ENCODE measurements at regions not wholly inside any gene's neighbourhood (a gene's known extent, or its start where the extent isn't known, plus 50 kb on each side); places are given as distances from the start of the nearest gene placed in this dataset.

DNA sequence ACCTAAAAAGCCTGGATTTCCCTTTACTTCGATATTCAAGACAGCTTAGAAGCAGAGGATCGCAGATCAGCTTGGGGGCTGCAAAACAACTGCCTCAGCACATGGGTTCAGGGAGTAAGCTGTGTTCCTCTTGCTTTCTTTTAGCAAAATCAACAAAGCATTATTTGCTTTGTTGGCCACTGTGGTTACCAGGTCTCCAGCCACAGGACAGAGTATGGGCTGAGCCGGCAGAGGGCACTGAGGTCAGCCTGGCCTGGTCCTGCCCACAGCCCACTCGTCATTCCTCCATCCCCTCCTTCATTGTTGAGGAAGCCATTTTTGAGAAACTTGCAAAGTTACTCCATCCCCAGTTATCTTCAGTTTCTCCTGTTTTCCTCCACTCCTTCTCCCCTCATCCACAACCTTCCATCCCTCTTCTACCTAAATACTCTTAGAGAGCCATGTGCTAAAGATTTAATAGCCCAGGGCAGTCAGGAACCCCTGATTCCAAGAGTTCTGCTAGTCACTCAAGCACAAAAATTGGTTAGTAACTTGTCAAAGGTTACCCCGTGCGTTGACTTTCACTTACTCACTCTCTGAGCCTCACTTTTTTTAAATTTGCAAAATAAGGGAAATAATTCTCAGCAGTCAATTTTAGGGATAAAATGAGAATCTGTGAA lies 60.0 kb upstream of the HES1 start:
- Histone ChIP-seq H3K27me3 (ENCODE audit: insufficient read depth, low read length) (peaks cover 25% of the 10 kb centered on the region), H3K27ac (ENCODE audit: low read length) (no peak overlapping the region), H3K4me3 (ENCODE audit: low read length) (no peak overlapping the region), H3K4me1 (ENCODE audit: insufficient read depth, low read length) (no peaks in the 10 kb centered on the region), H3K36me3 (ENCODE audit: insufficient read depth, low read depth, low read length) (no peaks in the 10 kb centered on the region), H3K9ac (ENCODE audit: low read depth, low read length) (no peak overlapping the region), H3K9me3 (ENCODE audit: insufficient read depth, low read depth, low read length) (no peaks in the 10 kb centered on the region)

DNA sequence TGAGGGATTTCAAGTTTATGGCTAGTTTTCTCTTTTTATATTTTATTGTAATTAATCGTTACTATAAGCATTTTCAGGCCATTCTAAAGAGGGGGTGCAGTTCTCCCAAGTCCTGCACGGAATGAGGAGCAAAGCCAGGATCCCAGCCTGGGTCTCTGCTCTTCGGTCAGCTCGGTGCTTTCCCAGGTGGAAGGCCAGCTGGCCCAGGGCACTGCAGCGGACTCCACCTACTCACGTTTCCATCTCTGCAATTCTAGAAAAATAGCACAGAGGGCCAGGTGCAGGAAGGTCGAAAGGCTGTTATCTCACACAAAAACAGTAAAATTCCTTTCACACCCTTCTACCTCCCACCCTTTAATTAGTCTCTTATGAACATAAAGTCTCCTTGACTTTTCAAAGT lies 59.5 kb upstream of the HES1 start:
- H3K4me1 ChIP-seq (ENCODE audit: insufficient read depth, low read length): no peaks in the 10 kb centered on the region

DNA sequence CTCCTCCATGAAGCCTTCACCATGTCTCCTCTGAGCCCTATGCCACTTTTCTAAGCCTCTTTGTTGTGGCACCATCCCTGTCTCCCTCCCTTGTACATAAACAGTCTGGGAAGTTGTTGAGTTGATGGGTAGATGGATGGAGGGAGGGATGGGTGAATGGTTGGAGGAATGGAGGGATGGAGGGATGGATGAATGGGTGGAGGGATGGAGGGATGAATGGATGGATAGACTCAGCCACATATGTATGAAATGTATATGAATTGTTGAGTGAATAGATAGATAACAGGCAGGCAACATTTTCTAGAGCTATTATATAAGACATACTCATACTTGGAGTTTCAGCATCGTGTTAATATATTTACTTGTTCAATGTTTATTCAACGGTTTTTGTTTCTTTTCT lies 58.3 kb upstream of the HES1 start:
- Histone ChIP-seq H3K27me3 (ENCODE audit: insufficient read depth, low read length) (peaks cover 10% of the 10 kb centered on the region; the same call in 1 of the 2 replicates), H3K9ac (ENCODE audit: low read depth, low read length) (no peak overlapping the region), H3K9me3 (ENCODE audit: insufficient read depth, low read depth, low read length) (no peaks in the 10 kb centered on the region), H3K36me3 (ENCODE audit: insufficient read depth, low read depth, low read length) (no peaks in the 10 kb centered on the region), H3K27ac (ENCODE audit: low read length) (no peak overlapping the region), H3K4me1 (ENCODE audit: insufficient read depth, low read length) (no peaks in the 10 kb centered on the region), H3K4me3 (ENCODE audit: low read length) (no peak overlapping the region)

More for the DNA sequence above, 59.5 kb upstream of the HES1 start:
- Histone ChIP-seq H3K9ac (ENCODE audit: low read depth, low read length) (no peak overlapping the region), H3K27me3 (ENCODE audit: insufficient read depth, low read length) (peaks cover 21% of the 10 kb centered on the region), H3K27ac (ENCODE audit: low read length) (no peak overlapping the region), H3K4me3 (ENCODE audit: low read length) (no peak overlapping the region), H3K9me3 (ENCODE audit: insufficient read depth, low read depth, low read length) (no peaks in the 10 kb centered on the region), H3K36me3 (ENCODE audit: insufficient read depth, low read depth, low read length) (no peaks in the 10 kb centered on the region)

DNA sequence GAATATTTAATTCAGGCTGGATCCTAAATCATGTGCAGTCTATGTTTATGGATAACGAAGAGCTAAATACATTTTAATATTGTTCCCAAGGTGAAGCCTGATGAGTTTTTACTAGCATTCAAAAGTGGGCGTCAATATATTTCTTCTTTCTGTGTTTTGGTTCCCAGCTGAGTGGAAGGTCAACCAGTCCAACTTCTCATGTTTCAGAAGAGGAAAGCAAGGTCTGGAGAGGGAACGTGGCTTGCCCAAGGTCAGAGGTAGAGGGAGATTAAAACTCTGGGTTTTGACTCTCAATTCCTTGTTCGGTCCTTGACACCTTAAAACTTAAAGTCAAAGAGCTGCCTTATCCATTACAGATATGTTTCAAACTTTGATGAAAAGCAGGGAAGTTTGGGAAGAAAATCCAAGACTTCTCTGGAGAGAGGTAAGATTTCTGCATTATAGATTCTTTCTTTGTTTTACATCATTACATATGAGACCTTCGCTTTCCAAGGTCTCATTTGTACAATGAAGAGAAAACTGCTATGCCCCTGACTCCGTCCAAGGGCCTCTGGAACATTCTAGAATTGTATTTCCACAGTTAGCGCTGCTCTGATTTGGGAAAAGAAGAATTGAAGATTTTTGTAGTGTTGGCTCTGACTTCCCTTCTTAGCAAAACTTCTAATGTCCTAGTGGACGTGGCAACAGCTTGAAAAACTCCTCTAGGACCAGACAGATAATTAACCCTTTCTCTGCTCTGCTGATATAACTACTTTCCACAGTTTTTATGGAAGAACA lies 57.7 kb upstream of the HES1 start:
- no peaks in the 10 kb centered on the region for H3K36me3 ChIP-seq (ENCODE audit: insufficient read depth, low read depth, low read length)
- H3K9me3 ChIP-seq (ENCODE audit: insufficient read depth, low read depth, low read length): no peaks in the 10 kb centered on the region
- peaks cover 4% of the 10 kb centered on the region; the same call in 1 of the 2 replicates for H3K27me3 ChIP-seq (ENCODE audit: insufficient read depth, low read length)
- H3K4me3 ChIP-seq (ENCODE audit: low read length): no peak overlapping the region
- no peak overlapping the region for H3K27ac ChIP-seq (ENCODE audit: low read length)
- no peak overlapping the region for H3K9ac ChIP-seq (ENCODE audit: low read depth, low read length)
- H3K4me1 ChIP-seq (ENCODE audit: insufficient read depth, low read length): no peaks in the 10 kb centered on the region

DNA sequence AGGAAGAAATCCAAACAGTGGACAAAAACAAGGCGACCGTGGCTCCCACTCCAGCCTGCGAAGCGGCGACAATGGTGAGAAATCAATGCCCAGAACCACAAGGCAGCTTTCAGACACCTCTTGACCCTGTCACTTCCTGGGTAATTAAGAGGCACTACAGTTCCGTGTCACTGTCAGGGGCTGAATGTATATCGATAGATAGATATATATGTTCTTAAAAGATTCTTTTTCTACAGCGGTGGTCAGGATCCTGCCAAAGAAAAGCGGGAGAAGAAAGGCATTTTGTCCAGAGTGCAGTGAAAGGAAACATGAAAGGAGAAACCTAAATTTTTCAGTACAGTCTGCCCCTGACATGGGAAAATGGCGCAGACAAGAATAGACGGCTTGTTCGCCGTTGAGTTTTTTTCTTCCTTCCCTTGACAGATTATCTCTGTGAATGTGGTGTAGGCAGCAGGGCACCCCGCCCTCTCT lies 56.2 kb upstream of the HES1 start:
- Histone ChIP-seq H3K9ac (ENCODE audit: low read depth, low read length) (no peak overlapping the region), H3K4me1 (ENCODE audit: insufficient read depth, low read length) (no peaks in the 10 kb centered on the region), H3K36me3 (ENCODE audit: insufficient read depth, low read depth, low read length) (no peaks in the 10 kb centered on the region), H3K27ac (ENCODE audit: low read length) (no peak overlapping the region), H3K27me3 (ENCODE audit: insufficient read depth, low read length) (peaks cover 4% of the 10 kb centered on the region; the same call in 1 of the 2 replicates), H3K4me3 (ENCODE audit: low read length) (no peak overlapping the region), H3K9me3 (ENCODE audit: insufficient read depth, low read depth, low read length) (no peaks in the 10 kb centered on the region)

DNA sequence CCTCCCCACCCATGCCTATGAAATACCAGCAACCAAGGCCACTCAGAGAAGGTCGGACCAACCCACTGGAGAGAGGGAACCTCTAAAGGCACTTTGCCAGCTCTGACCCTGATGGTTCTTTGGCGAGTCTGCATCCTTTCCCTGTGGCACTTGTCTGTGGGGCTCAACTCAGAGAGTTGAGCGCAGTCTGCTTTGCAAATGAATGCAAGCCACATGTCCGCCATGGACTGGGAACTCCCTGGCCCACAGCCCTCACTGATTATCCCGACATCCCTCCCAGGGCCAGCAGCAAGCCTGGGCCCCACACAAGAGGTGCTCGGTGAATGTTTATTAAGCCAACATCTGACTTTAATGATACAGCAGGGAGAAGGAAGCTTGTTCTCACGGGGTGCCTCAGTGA lies 55.5 kb upstream of the HES1 start:
- Histone ChIP-seq H3K36me3 (ENCODE audit: insufficient read depth, low read depth, low read length) (no peaks in the 10 kb centered on the region), H3K9ac (ENCODE audit: low read depth, low read length) (no peak overlapping the region), H3K9me3 (ENCODE audit: insufficient read depth, low read depth, low read length) (no peaks in the 10 kb centered on the region), H3K4me3 (ENCODE audit: low read length) (no peak overlapping the region), H3K27me3 (ENCODE audit: insufficient read depth, low read length) (no peaks in the 10 kb centered on the region; the same call in 1 of the 2 replicates), H3K27ac (ENCODE audit: low read length) (no peak overlapping the region), H3K4me1 (ENCODE audit: insufficient read depth, low read length) (0 out of 2 replicates have a peak, but pooled peaks cover 4% of the 10 kb centered on the region)

DNA sequence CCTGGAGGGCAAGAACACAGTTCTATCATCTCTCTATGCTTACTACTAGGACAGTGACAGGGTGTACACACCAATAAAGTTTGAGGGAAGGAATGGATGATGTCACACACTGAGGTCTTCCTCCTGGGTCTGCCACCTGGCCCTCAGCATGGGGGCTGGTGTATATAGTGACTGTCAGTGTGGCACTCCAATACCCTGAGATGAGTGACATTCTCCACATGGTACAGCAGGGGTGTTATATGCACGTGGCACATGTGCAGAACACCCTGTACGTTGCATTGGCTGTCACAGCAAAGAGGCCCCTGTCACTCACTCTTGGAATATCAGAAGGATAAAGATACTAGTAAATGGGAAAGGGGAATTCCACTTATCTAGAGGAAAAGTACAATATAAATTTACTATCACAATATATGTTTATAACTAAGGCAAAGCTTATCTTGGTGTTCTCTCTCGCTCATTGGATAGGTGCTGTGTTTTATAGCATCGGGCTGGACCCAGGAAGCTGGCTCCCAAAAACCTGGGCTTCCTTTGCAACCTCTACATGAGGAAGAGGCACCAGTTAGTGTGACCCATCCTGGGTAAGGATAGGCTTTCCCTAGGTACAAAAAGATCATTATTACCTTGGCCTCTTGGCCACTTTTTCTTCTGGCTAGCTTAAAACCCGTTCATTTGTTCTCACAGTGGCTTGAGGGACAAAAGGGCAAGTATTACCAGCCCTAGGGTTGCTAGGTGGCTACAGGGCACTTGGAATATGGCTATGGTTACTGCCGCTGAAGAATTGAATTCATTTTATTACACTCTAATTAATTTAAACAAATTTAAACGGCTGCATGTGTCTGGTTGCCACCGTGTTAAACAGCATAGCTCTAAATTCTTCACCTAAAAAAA lies 54.8 kb upstream of the HES1 start:
- H3K27me3 ChIP-seq (ENCODE audit: insufficient read depth, low read length): no peaks in the 10 kb centered on the region; the same call in 1 of the 2 replicates
- no peaks in the 10 kb centered on the region for H3K9me3 ChIP-seq (ENCODE audit: insufficient read depth, low read depth, low read length)
- no peak overlapping the region for H3K27ac ChIP-seq (ENCODE audit: low read length)
- peaks cover 6% of the 10 kb centered on the region for H3K4me1 ChIP-seq (ENCODE audit: insufficient read depth, low read length)
- no peaks in the 10 kb centered on the region for H3K36me3 ChIP-seq (ENCODE audit: insufficient read depth, low read depth, low read length)
- H3K9ac ChIP-seq (ENCODE audit: low read depth, low read length): no peak overlapping the region
- no peak overlapping the region for H3K4me3 ChIP-seq (ENCODE audit: low read length)

DNA sequence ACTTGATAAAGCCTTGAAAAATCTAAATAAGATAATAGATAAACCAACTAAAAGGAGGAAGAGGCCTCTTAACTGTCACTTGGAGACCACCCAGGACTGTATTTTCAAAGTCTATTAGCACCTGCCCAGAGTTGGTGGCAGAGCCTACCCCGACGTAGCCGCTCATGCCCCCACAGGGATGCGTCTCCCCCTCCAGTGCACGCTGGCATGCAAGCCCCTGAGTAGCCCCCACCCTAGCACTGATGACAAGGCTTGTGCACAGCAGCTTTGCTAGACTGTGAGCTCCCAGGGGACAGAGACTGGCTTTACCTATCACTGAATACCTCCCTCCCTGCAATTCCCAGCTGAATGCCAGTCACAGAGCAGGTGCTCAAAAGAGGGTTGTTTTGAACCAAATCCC lies 54.1 kb upstream of the HES1 start:
- Histone ChIP-seq H3K4me3 (ENCODE audit: low read length) (no peak overlapping the region), H3K36me3 (ENCODE audit: insufficient read depth, low read depth, low read length) (no peaks in the 10 kb centered on the region), H3K27ac (ENCODE audit: low read length) (no peak overlapping the region), H3K9ac (ENCODE audit: low read depth, low read length) (no peak overlapping the region), H3K9me3 (ENCODE audit: insufficient read depth, low read depth, low read length) (no peaks in the 10 kb centered on the region), H3K27me3 (ENCODE audit: insufficient read depth, low read length) (no peaks in the 10 kb centered on the region; the same call in 1 of the 2 replicates), H3K4me1 (ENCODE audit: insufficient read depth, low read length) (peaks cover 13% of the 10 kb centered on the region)

DNA sequence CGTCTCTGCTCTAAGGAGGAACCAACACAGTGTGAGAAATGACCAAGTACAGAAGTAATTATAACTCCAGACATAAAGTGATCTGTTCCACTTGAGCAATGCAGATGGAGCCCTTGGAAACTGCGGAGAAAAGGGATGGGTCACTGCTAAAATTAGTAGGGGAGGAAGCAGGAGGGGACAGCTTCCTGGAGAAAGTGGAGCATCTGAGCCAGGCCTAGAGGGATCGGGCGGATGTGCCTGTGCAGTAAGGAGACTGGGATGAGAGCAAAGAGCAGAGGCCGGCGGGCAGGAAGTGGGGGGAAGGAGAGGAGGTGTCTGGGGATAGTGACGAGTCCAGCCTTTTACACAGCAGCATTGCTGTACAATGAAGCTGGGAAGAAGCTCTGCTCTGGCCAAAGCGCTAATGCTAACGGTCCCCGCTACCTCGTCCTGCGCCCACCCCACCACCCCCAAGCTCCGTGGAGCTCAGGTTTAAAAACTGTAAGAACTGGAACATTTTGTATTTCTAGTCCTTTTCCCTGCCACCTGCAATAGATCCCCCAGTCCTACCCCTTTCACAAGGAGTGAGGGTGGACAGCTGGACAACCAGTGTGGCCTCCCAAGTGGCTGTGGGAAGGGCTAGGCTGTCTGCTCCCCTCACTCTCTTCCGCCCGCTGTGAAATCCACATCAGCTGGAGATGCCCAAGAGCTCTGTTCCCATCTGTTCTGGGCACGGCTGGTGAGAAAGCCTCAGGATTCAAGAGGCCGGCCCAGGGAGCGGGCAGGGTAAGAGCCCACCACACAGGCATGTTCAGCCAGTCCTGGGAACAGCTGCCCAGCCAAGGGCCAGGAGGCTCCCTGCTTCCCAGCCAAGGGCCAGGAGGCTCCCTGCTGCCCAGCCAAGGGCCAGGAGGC lies 53.0 kb upstream of the HES1 start:
- Histone ChIP-seq H3K27me3 (ENCODE audit: insufficient read depth, low read length) (peaks cover 6% of the 10 kb centered on the region), H3K9ac (ENCODE audit: low read depth, low read length) (no peak overlapping the region), H3K4me1 (ENCODE audit: insufficient read depth, low read length) (peaks cover 21% of the 10 kb centered on the region), H3K4me3 (ENCODE audit: low read length) (no peak overlapping the region), H3K36me3 (ENCODE audit: insufficient read depth, low read depth, low read length) (no peaks in the 10 kb centered on the region), H3K27ac (ENCODE audit: low read length) (no peak overlapping the region), H3K9me3 (ENCODE audit: insufficient read depth, low read depth, low read length) (no peaks in the 10 kb centered on the region)

DNA sequence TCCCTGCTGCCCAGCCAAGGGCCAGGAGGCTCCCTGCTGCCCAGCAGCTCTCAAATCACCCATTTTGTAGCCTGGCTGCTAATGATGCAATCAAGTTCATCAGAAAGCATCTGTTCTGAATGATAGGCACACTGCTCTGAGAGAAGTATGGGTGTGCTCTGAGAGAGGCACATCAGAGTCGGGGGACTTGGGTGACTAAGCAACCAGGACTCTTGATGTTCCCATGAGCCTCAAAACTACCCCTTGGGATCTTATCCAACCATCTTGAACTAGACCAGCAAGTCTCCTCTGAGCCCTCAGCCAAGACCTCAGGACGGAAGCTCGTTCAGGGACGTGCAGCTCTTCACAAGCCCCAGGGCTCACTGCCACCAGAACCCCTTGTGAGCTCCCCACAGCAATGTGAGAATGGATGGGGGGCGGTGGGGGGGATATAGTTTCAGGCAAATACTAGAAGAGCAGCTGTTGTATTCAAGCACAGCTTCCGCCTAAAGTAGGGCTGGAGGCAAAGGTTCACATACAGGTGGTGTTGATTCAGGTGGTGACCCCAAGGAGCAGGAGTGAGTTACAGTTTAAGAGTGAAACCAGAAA lies 52.2 kb upstream of the HES1 start:
- Histone ChIP-seq H3K4me1 (ENCODE audit: insufficient read depth, low read length) (peaks cover 21% of the 10 kb centered on the region), H3K9ac (ENCODE audit: low read depth, low read length) (no peak overlapping the region), H3K9me3 (ENCODE audit: insufficient read depth, low read depth, low read length) (no peaks in the 10 kb centered on the region)

More for the DNA sequence above, 52.2 kb upstream of the HES1 start:
- H3K36me3 ChIP-seq (ENCODE audit: insufficient read depth, low read depth, low read length): no peaks in the 10 kb centered on the region
- peaks cover 12% of the 10 kb centered on the region for H3K27me3 ChIP-seq (ENCODE audit: insufficient read depth, low read length)
- H3K27ac ChIP-seq (ENCODE audit: low read length): no peak overlapping the region
- H3K4me3 ChIP-seq (ENCODE audit: low read length): no peak overlapping the region
